ENCODE measurements at regions not wholly inside any gene's neighbourhood (a gene's known extent, or its start where the extent isn't known, plus 50 kb on each side); places are given as distances from the start of the nearest gene placed in this dataset.

GRCh38 chr7:46937826-46938225 lies 644.1 kb downstream of the TNS3 start:
- H3K36me3 ChIP-seq = no peaks in the 10 kb centered on the region
- intact Hi-C loops (cut with DNase I) = loop anchor here in 6 of 10 donors (10.0 kb wide), 7 partner anchors 83 to 1013 kb away; partner anchors contain the start of gene IGFBP3 (in 2 of the 6)
- H3K4me1 ChIP-seq = peaks cover 0 to 26% (median 20%) of the 10 kb centered on the region in 9 donors
- no peak for TF ChIP-seq CTCF (IDR thresholded peaks at IDR 0.05)
- no peak overlapping the region for H3K27ac ChIP-seq
- no peaks in the 10 kb centered on the region for H3K9me3 ChIP-seq
- no peaks in the 10 kb centered on the region for H3K27me3 ChIP-seq
- 49 to 59% methylated on average over 3 of the region's 3 CpGs for WGBS, 2 donors
- DNase-seq (no peak), ATAC-seq (peak in 5 of 8 donors; percentile 31 to 74 (median 59))
- no peak overlapping the region for H3K4me3 ChIP-seq

- no peak for TF ChIP-seq CTCF (IDR thresholded peaks at IDR 0.05)
- H3K27ac ChIP-seq = no peak overlapping the region
- no peak for ATAC-seq
Observed at GRCh38 chr7:46934198-46934825, 647.6 kb downstream of the TNS3 start.

GRCh38 chr7:46933596-46933995 lies 648.3 kb downstream of the TNS3 start:
- Histone ChIP-seq H3K4me3 (no peak overlapping the region), H3K36me3 (no peaks in the 10 kb centered on the region), H3K27ac (peak overlapping the region in 6 of 10 donors; percentile 43 to 70 (median 58)), H3K9me3 (no peaks in the 10 kb centered on the region), H3K27me3 (no peaks in the 10 kb centered on the region), H3K4me1 (peaks cover 0 to 42% (median 25%) of the 10 kb centered on the region in 9 donors)
- TF ChIP-seq CTCF (IDR thresholded peaks at IDR 0.05) = no peak
- intact Hi-C loops (cut with DNase I) = loop anchor here in 6 of 10 donors (10.0 kb wide), 7 partner anchors 79 to 1009 kb away; partner anchors contain the start of gene IGFBP3 (in 2 of the 6)
- ATAC-seq (peak in 3 of 8 donors; percentile 22 to 47 (median 39)), DNase-seq (no peak)
- WGBS, 2 donors = 71 to 79% methylated on average over 4 of the region's 4 CpGs

More at GRCh38 chr7:46934198-46934825, 647.6 kb downstream of the TNS3 start:
- Histone ChIP-seq H3K4me3 (no peak overlapping the region), H3K27me3 (no peaks in the 10 kb centered on the region), H3K4me1 (peaks cover 0 to 35% (median 25%) of the 10 kb centered on the region in 9 donors), H3K36me3 (no peaks in the 10 kb centered on the region), H3K9me3 (no peaks in the 10 kb centered on the region)
- no peak for DNase-seq
- intact Hi-C loops (cut with DNase I) = loop anchor here in 6 of 10 donors (10.0 kb wide), 7 partner anchors 80 to 1010 kb away; partner anchors contain the start of gene IGFBP3 (in 2 of the 6)
- 59 to 70% methylated on average over 3 of the region's 3 CpGs for WGBS, 2 donors

GRCh38 chr7:46932676-46933424 lies 649.1 kb downstream of the TNS3 start:
- Histone ChIP-seq H3K9me3 (no peaks in the 10 kb centered on the region), H3K4me3 (no peak overlapping the region), H3K27ac (peak overlapping the region in 8 of 10 donors; percentile 5 to 70 (median 58)), H3K27me3 (no peaks in the 10 kb centered on the region), H3K4me1 (peaks cover 0 to 48% (median 23%) of the 10 kb centered on the region in 9 donors), H3K36me3 (no peaks in the 10 kb centered on the region)
- peak in 6 of 9 donors; percentile 12 to 51 (median 34) for TF ChIP-seq CTCF (IDR thresholded peaks at IDR 0.05)
- ATAC-seq (peak; percentile 51 to 90 (median 74)), DNase-seq (peak in 1 of 2 donors; percentile 24)
- intact Hi-C loops (cut with DNase I) = loop anchor here in 6 of 10 donors (10.0 kb wide), 7 partner anchors 78 to 1008 kb away; partner anchors contain the start of gene IGFBP3 (in 2 of the 6)
- WGBS, 2 donors = 32 to 37% methylated on average over 7 of the region's 7 CpGs
